IMR-90 (cell line): ENCODE measurements at regions not wholly inside any gene's neighbourhood (a gene's known extent, or its start where the extent isn't known, plus 50 kb on each side); places are given as distances from the start of the nearest gene placed in this dataset.

Source experiments
- ATAC-seq: fragments of 200-7000 bp; cut with Tn5 transposase; 2 replicates; pipeline ENCODE4 v1.9.1; 2020; ENCODE audit warnings: low read depth, mild to moderate bottlenecking, moderate library complexity
- BruUV-seq: library from RNA; stranded (reverse); fragments of 400-500 nt; replicated peaks from 2 replicates; lab custom pipeline; 2021; lab: Mats Ljungman, UMichigan
- CTCF ChIA-PET: fragments of 300-600 bp; formaldehyde crosslinking; extraction: SDS; loops from one replicate; lab custom pipeline; 2021; ENCODE audit warnings: antibody characterized with exemption; lab: Yijun Ruan, JAX
- POLR2A ChIA-PET: fragments of 300-600 bp; sonication (Branson Sonifier 250); formaldehyde crosslinking; loops from one replicate; lab custom pipeline; 2022; ENCODE audit warnings: antibody characterized with exemption; ENCODE audit not compliant: unreplicated experiment; lab: Charles Lee
- DNase-seq: peaks from one replicate; pipeline ENCODE4 v3.0.0; 2013
- H2AFZ ChIP-seq: replicated peaks from 2 replicates; pipeline ENCODE3; 2013; ENCODE audit warnings: low read length, mild to moderate bottlenecking; ENCODE audit not compliant: poor library complexity
- H2AK5ac ChIP-seq: 2 replicates; pipeline ENCODE4 v1.6.1; 2013; ENCODE audit warnings: low read depth, low read length, inconsistent platforms
- H2AK9ac ChIP-seq: replicated peaks from 2 replicates; pipeline ENCODE3; 2013; ENCODE audit warnings: mild to moderate bottlenecking, low read depth, low read length, moderate library complexity; ENCODE audit not compliant: poor library complexity
- H2BK120ac ChIP-seq: 2 replicates; pipeline ENCODE4 v1.6.1; 2013; ENCODE audit warnings: low read depth, low read length, inconsistent platforms
- H2BK15ac ChIP-seq: 3 replicates; pipeline ENCODE4 v1.6.1; 2013; ENCODE audit warnings: low read depth, low read length, inconsistent platforms
- H2BK20ac ChIP-seq: 2 replicates; pipeline ENCODE4 v1.6.1; 2013; ENCODE audit warnings: low read depth, mild to moderate bottlenecking, inconsistent platforms, low read length, moderate library complexity
- H2BK5ac ChIP-seq: 2 replicates; pipeline ENCODE4 v1.6.1; 2013; ENCODE audit warnings: mild to moderate bottlenecking, low read depth, low read length, inconsistent platforms; ENCODE audit not compliant: poor library complexity, severe bottlenecking
- H3K14ac ChIP-seq: replicated peaks from 2 replicates; pipeline ENCODE4 v1.6.1; 2013; ENCODE audit warnings: low read depth, low read length, inconsistent platforms
- H3K18ac ChIP-seq: 2 replicates; pipeline ENCODE4 v1.6.1; 2013; ENCODE audit warnings: low read depth, low read length, control low read depth
- H3K23ac ChIP-seq: 2 replicates; pipeline ENCODE4 v1.6.1; 2013; ENCODE audit warnings: low read depth, low read length, inconsistent platforms
- H3K27ac ChIP-seq: 2 replicates; pipeline ENCODE4 v1.5.1; 2013; ENCODE audit warnings: mild to moderate bottlenecking, control low read depth, low read length; ENCODE audit not compliant: insufficient read depth
- H3K27me3 ChIP-seq: 2 replicates; pipeline ENCODE4 v1.6.1; 2013; ENCODE audit warnings: low read length; ENCODE audit not compliant: control insufficient read depth, insufficient read depth
- H3K36me3 ChIP-seq: 2 replicates; pipeline ENCODE4 v1.6.1; 2013; ENCODE audit warnings: low read length, mixed read lengths; ENCODE audit not compliant: control insufficient read depth, insufficient read depth
- H3K4ac ChIP-seq: 2 replicates; pipeline ENCODE4 v1.6.1; 2013; ENCODE audit warnings: low read depth, low read length, inconsistent platforms
- H3K4me1 ChIP-seq: 2 replicates; pipeline ENCODE4 v1.6.1; 2013; ENCODE audit warnings: low read length, mixed read lengths; ENCODE audit not compliant: control insufficient read depth, insufficient read depth
- H3K4me2 ChIP-seq: 2 replicates; pipeline ENCODE4 v1.6.1; 2013; ENCODE audit warnings: low read depth, mild to moderate bottlenecking, control low read depth, low read length, moderate library complexity
- H3K4me3 ChIP-seq: 2 replicates; pipeline ENCODE4 v1.5.1; 2013; ENCODE audit warnings: low read depth, mild to moderate bottlenecking, control low read depth, low read length, moderate library complexity; ENCODE audit not compliant: insufficient read depth
- H3K56ac ChIP-seq: 2 replicates; pipeline ENCODE4 v1.6.1; 2013; ENCODE audit warnings: low read length, inconsistent platforms; ENCODE audit not compliant: insufficient read depth; ENCODE audit errors: extremely low read depth
- H3K79me1 ChIP-seq, 2 experiments: 2 replicates each; pipeline ENCODE4 v1.6.1; 2013; ENCODE audit warnings: low read length in 2 of 2, inconsistent platforms in 1 of 2, low read depth in 1 of 2
- H3K9ac ChIP-seq: 2 replicates; pipeline ENCODE4 v1.6.1; 2013; ENCODE audit warnings: low read depth, low read length, control low read depth
- H3K9me1 ChIP-seq: 2 replicates; pipeline ENCODE4 v1.6.1; 2013; ENCODE audit warnings: low read length, inconsistent platforms; ENCODE audit not compliant: insufficient read depth
- H3K9me3 ChIP-seq: 2 replicates; pipeline ENCODE4 v1.6.1; 2013; ENCODE audit warnings: low read length; ENCODE audit not compliant: control insufficient read depth, insufficient read depth
- H4K20me1 ChIP-seq: 2 replicates; pipeline ENCODE4 v1.6.1; 2013; ENCODE audit warnings: low read length, inconsistent platforms; ENCODE audit not compliant: insufficient read depth
- H4K5ac ChIP-seq: 2 replicates; pipeline ENCODE4 v1.6.1; 2013; ENCODE audit warnings: mild to moderate bottlenecking, low read depth, low read length, control low read depth
- H4K8ac ChIP-seq, 2 experiments: 2 replicates each; pipeline ENCODE4 v1.6.1; 2013; ENCODE audit warnings: low read depth in 2 of 2, low read length in 2 of 2, control low read depth in 1 of 2, inconsistent platforms in 1 of 2
- H4K91ac ChIP-seq: 2 replicates; pipeline ENCODE4 v1.6.1; 2013; ENCODE audit warnings: low read depth, low read length, inconsistent platforms; ENCODE audit not compliant: insufficient read depth
- CEBPB ChIP-seq: IDR thresholded peaks from 2 replicates; pipeline ENCODE4 v1.6.1; 2012; ENCODE audit warnings: low read depth, low read length, improper control_type of control experiment
- WGBS, 2 experiments: methylation state at CpG; one replicate each; pipeline versions ENCODE4 v1.1.5 to v1.1.7; 2013; ENCODE audit warnings: missing lambda C conversion rate in 2 of 2; ENCODE audit not compliant: insufficient read length in 1 of 2; ENCODE audit errors: extremely low coverage in 2 of 2; 5-methylcytosine and 5-hydroxymethylcytosine counted together
- dilution Hi-C: fragments of 300-500 bp; cut with HindIII; formaldehyde crosslinking; loops from one replicate; pipeline ENCODE4 v1.14.3; 2018; ENCODE audit warnings: low sequenced_read_pairs; ENCODE audit not compliant: unreplicated experiment
- in situ Hi-C: fragments of 300-500 bp; cut with MboI; formaldehyde crosslinking; loops from 3 replicates; pipeline ENCODE4 v1.14.3; 2019; ENCODE audit warnings: low sequenced_read_pairs, inconsistent platforms, mixed read lengths
- intact Hi-C: fragments of 100-400 bp; cut with micrococcal nuclease; formaldehyde crosslinking; loops from 2 replicates; pipeline ENCODE4 v1.10.0; 2022
- TF ChIP-seq, protein P1 (sequence below): fragments of 150-350 bp; IDR thresholded peaks from 2 replicates; pipeline ENCODE4 v1.6.1; 2016; ENCODE audit warnings: low read depth, mild to moderate bottlenecking, low read length, moderate library complexity, borderline replicate concordance

DNA sequence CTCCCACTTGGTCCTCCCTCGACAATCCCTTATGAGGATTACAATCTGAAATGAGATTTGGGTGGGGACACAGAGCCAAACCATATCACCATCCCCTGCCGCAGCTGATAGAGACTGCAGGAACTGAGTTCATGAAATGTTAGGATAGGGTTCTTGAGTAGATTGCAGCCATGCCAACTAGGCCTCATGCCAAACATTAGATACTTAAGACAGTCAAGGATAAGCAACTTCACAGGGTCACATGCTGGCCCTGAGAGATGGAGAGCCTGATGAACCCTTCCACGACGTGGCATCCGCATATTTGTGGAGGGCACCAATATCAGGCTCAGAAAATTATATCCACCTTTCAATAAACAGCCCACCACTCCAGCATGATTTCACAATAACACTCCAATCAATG is 121.3 kb downstream of the ALDH8A1 start:
- Histone ChIP-seq H3K56ac (no peak overlapping the region), H3K14ac (no peak overlapping the region), H3K27me3 (no peaks in the 10 kb centered on the region), H2AK5ac (no peak overlapping the region), H3K4ac (no peak overlapping the region), H2BK15ac (no peak overlapping the region), H3K9me3 (no peaks in the 10 kb centered on the region; the same call in 1 of the 2 replicates), H3K4me2 (no peak overlapping the region), H4K8ac (no peak overlapping the region), H3K36me3 (no peaks in the 10 kb centered on the region), H3K9me1 (no peaks in the 10 kb centered on the region), H4K91ac (no peak overlapping the region), H3K9ac (no peak overlapping the region), H2BK5ac (no peak overlapping the region), H2AK9ac (no peak overlapping the region), H2BK20ac (no peak overlapping the region), H3K79me1 (no peaks in the 10 kb centered on the region), H2BK120ac (no peak overlapping the region), H4K5ac (no peak overlapping the region), H3K18ac (peak overlapping the region; percentile 53; the same call in 1 of the 2 replicates), H3K4me1 (peaks cover 9% of the 10 kb centered on the region), H3K23ac (no peak overlapping the region), H2AFZ (no peak overlapping the region), H3K4me3 (no peak overlapping the region), H4K20me1 (no peaks in the 10 kb centered on the region), H3K27ac (no peak overlapping the region)
- ChIA-PET CTCF (no interaction called here), POLR2A (no interaction called here)
- ATAC-seq (no peak), DNase-seq (no peak)
- TF ChIP-seq, protein P1, sequence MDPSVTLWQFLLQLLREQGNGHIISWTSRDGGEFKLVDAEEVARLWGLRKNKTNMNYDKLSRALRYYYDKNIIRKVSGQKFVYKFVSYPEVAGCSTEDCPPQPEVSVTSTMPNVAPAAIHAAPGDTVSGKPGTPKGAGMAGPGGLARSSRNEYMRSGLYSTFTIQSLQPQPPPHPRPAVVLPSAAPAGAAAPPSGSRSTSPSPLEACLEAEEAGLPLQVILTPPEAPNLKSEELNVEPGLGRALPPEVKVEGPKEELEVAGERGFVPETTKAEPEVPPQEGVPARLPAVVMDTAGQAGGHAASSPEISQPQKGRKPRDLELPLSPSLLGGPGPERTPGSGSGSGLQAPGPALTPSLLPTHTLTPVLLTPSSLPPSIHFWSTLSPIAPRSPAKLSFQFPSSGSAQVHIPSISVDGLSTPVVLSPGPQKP: no peak
- peak; percentile 40 for TF ChIP-seq CEBPB
- no TSS peak for BruUV-seq
- in situ Hi-C loops: no loop called here
- no CpG with 5 or more reads among the region's 5 CpGs for WGBS, 2 experiments
- dilution Hi-C loops: loop anchor here (10.0 kb wide), 2 partner anchors 184 to 664 kb away; no protein-coding TSS in a partner anchor
- intact Hi-C loops: no loop called here
